C4-2B (cell line): ENCODE measurements at regions not wholly inside any gene's neighbourhood (a gene's known extent, or its start where the extent isn't known, plus 50 kb on each side); places are given as distances from the start of the nearest gene placed in this dataset.

ENCODE experiments used
- ZFX ChIP-seq: fragments of 450-650 bp; IDR thresholded peaks from 2 replicates; pipeline ENCODE4 v1.6.1; 2017
- TF ChIP-seq, protein P1 (sequence below): fragments of 450-650 bp; conservative IDR thresholded peaks from 2 replicates; pipeline ENCODE4 v1.5.1; 2017; ENCODE audit warnings: mild to moderate bottlenecking

DNA sequence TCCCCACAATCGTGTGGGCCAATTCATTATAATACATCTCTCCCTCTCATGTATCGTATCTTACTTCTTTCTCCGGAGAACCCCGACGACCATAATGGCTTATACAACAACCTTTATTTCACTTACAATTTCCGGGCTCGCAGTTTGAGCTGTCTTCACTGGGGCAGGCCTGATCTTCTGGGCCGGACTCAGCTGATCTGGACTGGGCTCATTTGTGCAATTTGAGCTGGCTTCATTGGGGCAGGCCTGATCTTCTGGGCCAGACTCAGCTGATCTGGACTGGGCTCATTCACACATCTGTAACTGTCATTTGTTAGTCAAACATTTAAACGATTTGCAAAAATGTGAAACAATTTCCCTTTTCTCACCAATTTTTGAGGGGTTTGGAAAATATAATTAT is 171.5 kb upstream of the FRG1 start:
- TF ChIP-seq, protein P1, sequence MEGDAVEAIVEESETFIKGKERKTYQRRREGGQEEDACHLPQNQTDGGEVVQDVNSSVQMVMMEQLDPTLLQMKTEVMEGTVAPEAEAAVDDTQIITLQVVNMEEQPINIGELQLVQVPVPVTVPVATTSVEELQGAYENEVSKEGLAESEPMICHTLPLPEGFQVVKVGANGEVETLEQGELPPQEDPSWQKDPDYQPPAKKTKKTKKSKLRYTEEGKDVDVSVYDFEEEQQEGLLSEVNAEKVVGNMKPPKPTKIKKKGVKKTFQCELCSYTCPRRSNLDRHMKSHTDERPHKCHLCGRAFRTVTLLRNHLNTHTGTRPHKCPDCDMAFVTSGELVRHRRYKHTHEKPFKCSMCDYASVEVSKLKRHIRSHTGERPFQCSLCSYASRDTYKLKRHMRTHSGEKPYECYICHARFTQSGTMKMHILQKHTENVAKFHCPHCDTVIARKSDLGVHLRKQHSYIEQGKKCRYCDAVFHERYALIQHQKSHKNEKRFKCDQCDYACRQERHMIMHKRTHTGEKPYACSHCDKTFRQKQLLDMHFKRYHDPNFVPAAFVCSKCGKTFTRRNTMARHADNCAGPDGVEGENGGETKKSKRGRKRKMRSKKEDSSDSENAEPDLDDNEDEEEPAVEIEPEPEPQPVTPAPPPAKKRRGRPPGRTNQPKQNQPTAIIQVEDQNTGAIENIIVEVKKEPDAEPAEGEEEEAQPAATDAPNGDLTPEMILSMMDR: no peak
- no peak for TF ChIP-seq ZFX
